CD4-positive, alpha-beta T cell treated with Interleukin-21 for 1 hour (primary cell): ENCODE measurements at regions not wholly inside any gene's neighbourhood (a gene's known extent, or its start where the extent isn't known, plus 50 kb on each side); places are given as distances from the start of the nearest gene placed in this dataset.

Source experiments
- DNase-seq: peaks from one replicate; pipeline ENCODE4 v3.0.0-alpha.2; 2020

- no peak for DNase-seq
Observed at GRCh38 chr3:117417411-117417810, 707.8 kb downstream of the TUSC7 start.

GRCh38 chr3:117427081-117427480 is 717.5 kb downstream of the TUSC7 start:
- DNase-seq = no peak

GRCh38 chr3:117433427-117433826 is 723.8 kb downstream of the TUSC7 start:
- no peak for DNase-seq

- no peak for DNase-seq
Observed at GRCh38 chr3:117434661-117435412, 725.3 kb downstream of the TUSC7 start.

- DNase-seq = no peak
Observed at GRCh38 chr3:117435506-117435905, 725.9 kb downstream of the TUSC7 start.

- DNase-seq = no peak
Observed at GRCh38 chr3:117439812-117440211, 730.2 kb downstream of the TUSC7 start.

GRCh38 chr3:117441851-117442250 is 732.3 kb downstream of the TUSC7 start:
- DNase-seq = no peak

GRCh38 chr3:117442566-117442965 is 733.0 kb downstream of the TUSC7 start:
- DNase-seq = no peak

GRCh38 chr3:117443014-117443413 is 733.4 kb downstream of the TUSC7 start:
- no peak for DNase-seq

- DNase-seq = no peak
Observed at GRCh38 chr3:117444175-117444574, 734.6 kb downstream of the TUSC7 start.

GRCh38 chr3:117447419-117447818 is 737.8 kb downstream of the TUSC7 start:
- DNase-seq = no peak

- DNase-seq = no peak
Observed at GRCh38 chr3:117450026-117450425, 740.4 kb downstream of the TUSC7 start.

- DNase-seq = no peak
Observed at GRCh38 chr3:117454254-117454653, 744.7 kb downstream of the TUSC7 start.

- DNase-seq = no peak
Observed at GRCh38 chr3:117454908-117455307, 745.3 kb downstream of the TUSC7 start.

GRCh38 chr3:117455782-117456181 is 746.2 kb downstream of the TUSC7 start:
- DNase-seq = no peak

- no peak for DNase-seq
Observed at GRCh38 chr3:117463276-117464115, 753.9 kb downstream of the TUSC7 start.

GRCh38 chr3:117471831-117472230 is 762.3 kb downstream of the TUSC7 start:
- no peak for DNase-seq

GRCh38 chr3:117473981-117474538 is 764.5 kb downstream of the TUSC7 start:
- DNase-seq = no peak

- DNase-seq = no peak
Observed at GRCh38 chr3:117476572-117476971, 767.0 kb downstream of the TUSC7 start.

GRCh38 chr3:117477214-117477755 is 767.7 kb downstream of the TUSC7 start:
- no peak for DNase-seq

GRCh38 chr3:117479095-117479494 is 769.5 kb downstream of the TUSC7 start:
- no peak for DNase-seq

GRCh38 chr3:117480525-117480924 is 770.9 kb downstream of the TUSC7 start:
- no peak for DNase-seq

GRCh38 chr3:117480972-117481371 is 771.4 kb downstream of the TUSC7 start:
- no peak for DNase-seq

GRCh38 chr3:117483839-117484238 is 774.3 kb downstream of the TUSC7 start:
- no peak for DNase-seq
